ENCODE measurements at regions not wholly inside any gene's neighbourhood (a gene's known extent, or its start where the extent isn't known, plus 50 kb on each side); places are given as distances from the start of the nearest gene placed in this dataset.

- no peak for DNase-seq (ENCODE audit: low read depth in 3 of 3, low spot score in 1 of 3)
These were observed 519.8 kb upstream of the PLXNA2 start for GRCh38 chr1:208763971-208764370.

GRCh38 chr1:208766832-208767231 lies 522.6 kb upstream of the PLXNA2 start:
- no peak for DNase-seq (ENCODE audit: low read depth in 3 of 3, low spot score in 1 of 3)

- no peak for DNase-seq (ENCODE audit: low read depth in 3 of 3, low spot score in 1 of 3)
These were observed 523.6 kb upstream of the PLXNA2 start for GRCh38 chr1:208767816-208768215.

- no peak for DNase-seq (ENCODE audit: low read depth in 3 of 3, low spot score in 1 of 3)
These were observed 528.7 kb upstream of the PLXNA2 start for GRCh38 chr1:208772891-208773290.

GRCh38 chr1:208775841-208776240 lies 531.7 kb upstream of the PLXNA2 start:
- no peak for DNase-seq (ENCODE audit: low read depth in 3 of 3, low spot score in 1 of 3)

- DNase-seq (ENCODE audit: low read depth in 3 of 3, low spot score in 1 of 3) = no peak
These were observed 534.2 kb upstream of the PLXNA2 start for GRCh38 chr1:208778417-208778816.

- no peak for DNase-seq (ENCODE audit: low read depth in 3 of 3, low spot score in 1 of 3)
These were observed 537.3 kb upstream of the PLXNA2 start for GRCh38 chr1:208781391-208782045.

GRCh38 chr1:208782186-208782585 lies 538.0 kb upstream of the PLXNA2 start:
- DNase-seq (ENCODE audit: low read depth in 3 of 3, low spot score in 1 of 3) = no peak

- DNase-seq (ENCODE audit: low read depth in 3 of 3, low spot score in 1 of 3) = no peak
These were observed 541.4 kb upstream of the PLXNA2 start for GRCh38 chr1:208785629-208786028.

- DNase-seq (ENCODE audit: low read depth in 3 of 3, low spot score in 1 of 3) = no peak
These were observed 543.0 kb upstream of the PLXNA2 start for GRCh38 chr1:208787219-208787618.

GRCh38 chr1:208788013-208788540 lies 543.9 kb upstream of the PLXNA2 start:
- DNase-seq (ENCODE audit: low read depth in 3 of 3, low spot score in 1 of 3) = no peak

- no peak for DNase-seq (ENCODE audit: low read depth in 3 of 3, low spot score in 1 of 3)
These were observed 547.3 kb upstream of the PLXNA2 start for GRCh38 chr1:208791456-208791855.

GRCh38 chr1:208793861-208794345 lies 549.7 kb upstream of the PLXNA2 start:
- DNase-seq (ENCODE audit: low read depth in 3 of 3, low spot score in 1 of 3) = no peak

- no peak for DNase-seq (ENCODE audit: low read depth in 3 of 3, low spot score in 1 of 3)
These were observed 555.0 kb upstream of the PLXNA2 start for GRCh38 chr1:208799186-208799585.

- DNase-seq (ENCODE audit: low read depth in 3 of 3, low spot score in 1 of 3) = no peak
These were observed 559.0 kb upstream of the PLXNA2 start for GRCh38 chr1:208803011-208803811.

GRCh38 chr1:208807446-208808127 lies 563.4 kb upstream of the PLXNA2 start:
- DNase-seq (ENCODE audit: low read depth in 3 of 3, low spot score in 1 of 3) = no peak

GRCh38 chr1:208808301-208808700 lies 564.1 kb upstream of the PLXNA2 start:
- no peak for DNase-seq (ENCODE audit: low read depth in 3 of 3, low spot score in 1 of 3)

- DNase-seq (ENCODE audit: low read depth in 3 of 3, low spot score in 1 of 3) = no peak
These were observed 565.7 kb upstream of the PLXNA2 start for GRCh38 chr1:208809876-208810275.

- DNase-seq (ENCODE audit: low read depth in 3 of 3, low spot score in 1 of 3) = no peak
These were observed 574.7 kb upstream of the PLXNA2 start for GRCh38 chr1:208818770-208819445.

- DNase-seq (ENCODE audit: low read depth in 3 of 3, low spot score in 1 of 3) = no peak
These were observed 576.5 kb upstream of the PLXNA2 start for GRCh38 chr1:208820580-208821212.

- no peak for DNase-seq (ENCODE audit: low read depth in 3 of 3, low spot score in 1 of 3)
These were observed 577.8 kb upstream of the PLXNA2 start for GRCh38 chr1:208821939-208822338.

Data from stimulated activated CD4-positive, alpha-beta T cell treated with anti-CD3 and anti-CD28 coated beads, TNF-alpha, amount 100 ng/mL, for 1 hour (primary cell).